ENCODE measurements at regions not wholly inside any gene's neighbourhood (a gene's known extent, or its start where the extent isn't known, plus 50 kb on each side); places are given as distances from the start of the nearest gene placed in this dataset.

DNA sequence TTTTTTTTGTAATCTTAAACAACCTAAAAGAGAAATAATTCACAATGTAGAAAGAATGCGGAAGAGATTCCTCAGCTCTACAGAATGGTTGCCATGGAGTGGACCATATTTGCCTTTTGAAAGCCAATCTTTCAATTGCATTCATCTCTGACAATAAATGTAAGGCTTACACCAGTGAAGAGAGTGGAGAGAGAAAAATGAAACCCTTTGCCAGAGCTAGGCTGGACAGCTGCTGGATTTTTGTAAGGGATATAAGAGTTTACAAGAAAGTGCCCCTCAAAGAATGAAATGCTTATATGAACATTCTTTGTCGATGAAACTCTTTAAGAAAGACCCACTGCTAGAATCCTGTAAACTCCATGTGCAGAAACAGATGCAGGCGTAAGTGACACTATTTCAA lies 66.0 kb upstream of the FAT1 start:
- BruUV-seq (replicated peaks): no TSS peak
- H4K5ac ChIP-seq (ENCODE audit: low read depth, low read length): no peak overlapping the region; the same call in 1 of the 2 replicates
- H3K4me1 ChIP-seq (ENCODE audit: control insufficient read depth, insufficient read depth, low read length): peaks cover 17% of the 10 kb centered on the region
- H3K4me2 ChIP-seq (ENCODE audit: low read depth, low read length): peak overlapping the region; percentile 66
- peak overlapping the region in 1 of 2 experiments; percentile 29; a peak in 1 of 4 replicates for H4K8ac ChIP-seq (ENCODE audit: low read depth in 2 of 2, low read length in 2 of 2)
- peaks cover 0 to 5% of the 10 kb centered on the region in 2 experiments; a peak in 1 of 4 replicates for H3K79me1 ChIP-seq (ENCODE audit: low read depth in 1 of 2, low read length in 2 of 2)
- H4K91ac ChIP-seq (ENCODE audit: insufficient read depth, low read depth, low read length): peak overlapping the region; percentile 96; the same call in 1 of the 2 replicates
- H3K23ac ChIP-seq (ENCODE audit: low read depth, low read length): no peak overlapping the region
- peak overlapping the region; percentile 97 for H2BK5ac ChIP-seq (ENCODE audit: low read depth, low read length, poor library complexity, severe bottlenecking)
- H3K27ac ChIP-seq (ENCODE audit: insufficient read depth, low read length): no peak overlapping the region
- WGBS, 2 experiments (ENCODE audit: extremely low coverage in 2 of 2, insufficient read length in 1 of 2): no CpG with 5 or more reads among the region's 3 CpGs
- H3K9me3 ChIP-seq (ENCODE audit: control insufficient read depth, insufficient read depth, low read length): no peaks in the 10 kb centered on the region
- peaks cover 14% of the 10 kb centered on the region for H3K9me1 ChIP-seq (ENCODE audit: insufficient read depth, low read length)
- no peak overlapping the region; the same call in 1 of the 2 replicates for H3K4ac ChIP-seq (ENCODE audit: low read depth, low read length)
- H3K4me3 ChIP-seq (ENCODE audit: insufficient read depth, low read depth, low read length): no peak overlapping the region
- POLR2A ChIA-PET (ENCODE audit: unreplicated experiment): no interaction called here
- TF ChIP-seq CEBPB (IDR thresholded peaks at IDR 0.05; ENCODE audit: low read depth, low read length) (no peak), SMC3 (IDR thresholded peaks at IDR 0.05; ENCODE audit: low read depth, low read length) (0 out of 2 replicates have a peak, but pooled peaks have one; percentile 9), BHLHE40 (IDR thresholded peaks at IDR 0.05; ENCODE audit: low read depth, low read length) (no peak), CHD1 (IDR thresholded peaks at IDR 0.05; ENCODE audit: low read depth, low read length) (no peak), RAD21 (IDR thresholded peaks at IDR 0.05; ENCODE audit: low read length) (peak; percentile 7; the same call in 1 of the 2 replicates), RFX5 (IDR thresholded peaks at IDR 0.05; ENCODE audit: low read depth, low read length) (no peak), POLR2A (IDR thresholded peaks at IDR 0.05; ENCODE audit: low read depth, low read length) (no peak), MAFK (IDR thresholded peaks at IDR 0.05; ENCODE audit: low read depth, low read length) (no peak), FOS (IDR thresholded peaks at IDR 0.05; ENCODE audit: low read depth, low read length) (no peak), MXI1 (IDR thresholded peaks at IDR 0.05; ENCODE audit: borderline replicate concordance, low read depth, low read length) (no peak)
- TF ChIP-seq, protein P1, sequence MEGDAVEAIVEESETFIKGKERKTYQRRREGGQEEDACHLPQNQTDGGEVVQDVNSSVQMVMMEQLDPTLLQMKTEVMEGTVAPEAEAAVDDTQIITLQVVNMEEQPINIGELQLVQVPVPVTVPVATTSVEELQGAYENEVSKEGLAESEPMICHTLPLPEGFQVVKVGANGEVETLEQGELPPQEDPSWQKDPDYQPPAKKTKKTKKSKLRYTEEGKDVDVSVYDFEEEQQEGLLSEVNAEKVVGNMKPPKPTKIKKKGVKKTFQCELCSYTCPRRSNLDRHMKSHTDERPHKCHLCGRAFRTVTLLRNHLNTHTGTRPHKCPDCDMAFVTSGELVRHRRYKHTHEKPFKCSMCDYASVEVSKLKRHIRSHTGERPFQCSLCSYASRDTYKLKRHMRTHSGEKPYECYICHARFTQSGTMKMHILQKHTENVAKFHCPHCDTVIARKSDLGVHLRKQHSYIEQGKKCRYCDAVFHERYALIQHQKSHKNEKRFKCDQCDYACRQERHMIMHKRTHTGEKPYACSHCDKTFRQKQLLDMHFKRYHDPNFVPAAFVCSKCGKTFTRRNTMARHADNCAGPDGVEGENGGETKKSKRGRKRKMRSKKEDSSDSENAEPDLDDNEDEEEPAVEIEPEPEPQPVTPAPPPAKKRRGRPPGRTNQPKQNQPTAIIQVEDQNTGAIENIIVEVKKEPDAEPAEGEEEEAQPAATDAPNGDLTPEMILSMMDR (conservative IDR thresholded peaks at IDR 0.05; ENCODE audit: low read depth, low read length): no peak
- TF ChIP-seq, protein P2, sequence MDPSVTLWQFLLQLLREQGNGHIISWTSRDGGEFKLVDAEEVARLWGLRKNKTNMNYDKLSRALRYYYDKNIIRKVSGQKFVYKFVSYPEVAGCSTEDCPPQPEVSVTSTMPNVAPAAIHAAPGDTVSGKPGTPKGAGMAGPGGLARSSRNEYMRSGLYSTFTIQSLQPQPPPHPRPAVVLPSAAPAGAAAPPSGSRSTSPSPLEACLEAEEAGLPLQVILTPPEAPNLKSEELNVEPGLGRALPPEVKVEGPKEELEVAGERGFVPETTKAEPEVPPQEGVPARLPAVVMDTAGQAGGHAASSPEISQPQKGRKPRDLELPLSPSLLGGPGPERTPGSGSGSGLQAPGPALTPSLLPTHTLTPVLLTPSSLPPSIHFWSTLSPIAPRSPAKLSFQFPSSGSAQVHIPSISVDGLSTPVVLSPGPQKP (IDR thresholded peaks at IDR 0.05; ENCODE audit: borderline replicate concordance, low read depth, low read length): no peak
- H2AK9ac ChIP-seq (replicated peaks; ENCODE audit: low read depth, low read length, poor library complexity): no peak overlapping the region
- 0 out of 2 replicates have a peak overlapping the region, but pooled peaks have one; percentile 88 for H3K56ac ChIP-seq (ENCODE audit: extremely low read depth, insufficient read depth, low read length)
- peak overlapping the region; percentile 97; the same call in 1 of the 3 replicates for H2BK15ac ChIP-seq (ENCODE audit: low read depth, low read length)
- no peak overlapping the region for H3K14ac ChIP-seq (replicated peaks; ENCODE audit: low read depth, low read length)
- H2BK120ac ChIP-seq (ENCODE audit: low read depth, low read length): peak overlapping the region; percentile 97
- H4K20me1 ChIP-seq (ENCODE audit: insufficient read depth, low read length): no peaks in the 10 kb centered on the region
- H2BK20ac ChIP-seq (ENCODE audit: low read depth, low read length): peak overlapping the region; percentile 77; the same call in 1 of the 2 replicates
- no peak overlapping the region; the same call in 1 of the 2 replicates for H3K9ac ChIP-seq (ENCODE audit: low read depth, low read length)
- CTCF ChIA-PET: interaction anchor here (0.6 kb wide), 2 partner anchors 52 to 125 kb away, joined by 3 to 4 read pairs; no protein-coding TSS in a partner anchor
- intact Hi-C loops (cut with micrococcal nuclease) (loop anchor here (2.0 kb wide), 1 partner anchor 63 kb away; no protein-coding TSS in a partner anchor), dilution Hi-C loops (cut with HindIII; ENCODE audit: low sequenced_read_pairs, unreplicated experiment) (no loop called here), in situ Hi-C loops (cut with MboI; ENCODE audit: low sequenced_read_pairs) (no loop called here)
- no peak overlapping the region for H2AFZ ChIP-seq (replicated peaks; ENCODE audit: low read length, poor library complexity)
- peak; percentile 84 for ATAC-seq (ENCODE audit: low read depth)
- DNase-seq: peak; percentile 86
- no peaks in the 10 kb centered on the region for H3K36me3 ChIP-seq (ENCODE audit: control insufficient read depth, insufficient read depth, low read length)
- no peak overlapping the region for H2AK5ac ChIP-seq (ENCODE audit: low read depth, low read length)
- peak overlapping the region; percentile 86; the same call in 1 of the 2 replicates for H3K18ac ChIP-seq (ENCODE audit: low read depth, low read length)
- no peaks in the 10 kb centered on the region for H3K27me3 ChIP-seq (ENCODE audit: control insufficient read depth, insufficient read depth, low read length)
